Breast epithelium (tissue), 3 donors: ENCODE measurements at regions not wholly inside any gene's neighbourhood (a gene's known extent, or its start where the extent isn't known, plus 50 kb on each side); places are given as distances from the start of the nearest gene placed in this dataset.

ENCODE experiments used
- POLR2A ChIP-seq: fragments of 450-650 bp; IDR thresholded peaks from one replicate; pipeline ENCODE4 v1.6.1; 2016; ENCODE audit warnings: antibody characterized with exemption, mild to moderate bottlenecking, moderate library complexity
- TF ChIP-seq, protein P1 (sequence below), 3 donors: fragments of 450-650 bp; IDR thresholded peaks; one replicate each; pipeline ENCODE4 v1.5.1; 2016 to 2017; ENCODE audit warnings: antibody characterized with exemption in 3 of 3, mild to moderate bottlenecking in 3 of 3, moderate library complexity in 3 of 3

DNA sequence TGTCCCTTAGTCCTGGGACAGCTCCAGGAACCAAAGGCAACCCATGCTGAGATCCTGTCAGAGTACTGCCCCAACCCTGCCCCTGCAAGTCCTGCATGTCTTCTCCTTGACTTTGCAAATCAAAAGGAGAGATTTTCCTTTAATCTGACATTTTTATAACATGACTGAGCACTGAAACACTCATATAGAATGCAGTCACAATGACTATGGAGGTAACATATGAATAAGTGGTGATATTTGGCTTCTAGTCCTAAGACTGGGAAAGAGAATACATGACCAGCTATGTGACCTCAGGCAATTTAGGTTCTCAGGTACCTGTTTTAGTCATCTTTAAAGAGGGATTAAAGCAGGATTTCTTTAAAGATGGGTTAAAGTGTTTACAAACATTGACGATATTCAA is 941.6 kb upstream of the CDH8 start:
- TF ChIP-seq, protein P1, sequence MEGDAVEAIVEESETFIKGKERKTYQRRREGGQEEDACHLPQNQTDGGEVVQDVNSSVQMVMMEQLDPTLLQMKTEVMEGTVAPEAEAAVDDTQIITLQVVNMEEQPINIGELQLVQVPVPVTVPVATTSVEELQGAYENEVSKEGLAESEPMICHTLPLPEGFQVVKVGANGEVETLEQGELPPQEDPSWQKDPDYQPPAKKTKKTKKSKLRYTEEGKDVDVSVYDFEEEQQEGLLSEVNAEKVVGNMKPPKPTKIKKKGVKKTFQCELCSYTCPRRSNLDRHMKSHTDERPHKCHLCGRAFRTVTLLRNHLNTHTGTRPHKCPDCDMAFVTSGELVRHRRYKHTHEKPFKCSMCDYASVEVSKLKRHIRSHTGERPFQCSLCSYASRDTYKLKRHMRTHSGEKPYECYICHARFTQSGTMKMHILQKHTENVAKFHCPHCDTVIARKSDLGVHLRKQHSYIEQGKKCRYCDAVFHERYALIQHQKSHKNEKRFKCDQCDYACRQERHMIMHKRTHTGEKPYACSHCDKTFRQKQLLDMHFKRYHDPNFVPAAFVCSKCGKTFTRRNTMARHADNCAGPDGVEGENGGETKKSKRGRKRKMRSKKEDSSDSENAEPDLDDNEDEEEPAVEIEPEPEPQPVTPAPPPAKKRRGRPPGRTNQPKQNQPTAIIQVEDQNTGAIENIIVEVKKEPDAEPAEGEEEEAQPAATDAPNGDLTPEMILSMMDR (IDR thresholded peaks at IDR 0.05) = no peak
- no peak for TF ChIP-seq POLR2A
